Endothelial cell of umbilical vein (primary cell): ENCODE measurements at regions not wholly inside any gene's neighbourhood (a gene's known extent, or its start where the extent isn't known, plus 50 kb on each side); places are given as distances from the start of the nearest gene placed in this dataset.

Source experiments
- BruUV-seq: library from RNA; stranded (reverse); fragments of 400-500 nt; replicated peaks from 2 replicates; lab custom pipeline; 2021; lab: Mats Ljungman, UMichigan
- CTCF ChIA-PET: fragments of 300-600, 350-600 bp; sonication (Branson Sonifier 250); formaldehyde crosslinking; loops from one replicate; lab custom pipeline; 2021; ENCODE audit warnings: antibody characterized with exemption, inconsistent platforms; lab: Charles Lee
- POLR2A ChIA-PET: fragments of 300-600, 350-600 bp; sonication (Branson Sonifier 250); formaldehyde crosslinking; loops from one replicate; lab custom pipeline; 2021; ENCODE audit warnings: antibody characterized with exemption, inconsistent platforms; lab: Charles Lee
- DNase-seq: peaks from one replicate; pipeline ENCODE4 v3.0.0-alpha.2; 2011; ENCODE audit warnings: low read depth, low spot score
- FAIRE-seq: peaks from 2 replicates; lab custom pipeline; 2011; peaks lifted over from hg19 to GRCh38; lab: Jason Lieb, UNC
- H2AFZ ChIP-seq: 2 replicates; pipeline ENCODE4 v1.6.0; 2012; ENCODE audit warnings: low read depth, low read length, control low read depth, inconsistent platforms
- H3K27ac ChIP-seq: 2 replicates; pipeline ENCODE4 v1.5.1; 2011; ENCODE audit warnings: low read depth, mild to moderate bottlenecking, control low read depth, low read length, moderate library complexity; ENCODE audit not compliant: insufficient read depth
- H3K27me3 ChIP-seq, 2 experiments: 2 replicates each; pipeline versions ENCODE4 v1.6.0 to v1.6.1; 2011; ENCODE audit warnings: low read length in 2 of 2, mixed read lengths in 1 of 2; ENCODE audit not compliant: control insufficient read depth in 2 of 2, insufficient read depth in 2 of 2
- H3K36me3 ChIP-seq, 2 experiments: 2 replicates in 1 of 2; 3 replicates in 1 of 2; pipeline ENCODE4 v1.5.1; 2011; ENCODE audit warnings: low read length in 2 of 2, mild to moderate bottlenecking in 1 of 2, moderate library complexity in 1 of 2; ENCODE audit not compliant: control insufficient read depth in 2 of 2, insufficient read depth in 2 of 2; ENCODE audit errors: extremely low read depth in 1 of 2
- H3K4me1 ChIP-seq: 3 replicates; pipeline ENCODE4 v1.5.1; 2011; ENCODE audit warnings: mild to moderate bottlenecking, low read length; ENCODE audit not compliant: control insufficient read depth, insufficient read depth; ENCODE audit errors: extremely low read depth
- H3K4me2 ChIP-seq: 2 replicates; pipeline ENCODE4 v1.6.1; 2011; ENCODE audit warnings: low read length, control low read depth, mixed read lengths; ENCODE audit not compliant: insufficient read depth
- H3K4me3 ChIP-seq, 3 experiments: fragments of 200-600 bp in 1 of 3; sonication (generic), shearing (Covaris generic) in 1 of 3; replicated peaks in 1 of 3; 2 replicates each; pipeline ENCODE4 v1.5.1; 2011 to 2016; ENCODE audit warnings: control low read depth in 3 of 3, low read length in 3 of 3, mild to moderate bottlenecking in 2 of 3, inconsistent platforms in 1 of 3, low read depth in 1 of 3, moderate library complexity in 1 of 3; ENCODE audit not compliant: insufficient read depth in 1 of 3
- H3K79me2 ChIP-seq: 2 replicates; pipeline ENCODE4 v1.6.0; 2012; ENCODE audit warnings: low read length, inconsistent platforms; ENCODE audit not compliant: control insufficient read depth, insufficient read depth
- H3K9ac ChIP-seq: replicated peaks from 2 replicates; pipeline ENCODE3; 2011; ENCODE audit warnings: low read length, control low read depth; ENCODE audit not compliant: insufficient read depth; ENCODE audit errors: extremely low read depth
- H3K9me1 ChIP-seq: replicated peaks from 3 replicates; pipeline ENCODE4 v1.6.0; 2011; ENCODE audit warnings: mild to moderate bottlenecking, low read length; ENCODE audit not compliant: control insufficient read depth, insufficient read depth; ENCODE audit errors: extremely low read depth
- H3K9me3 ChIP-seq: replicated peaks from 2 replicates; pipeline ENCODE4 v1.5.1; 2012; ENCODE audit warnings: low read length, inconsistent platforms; ENCODE audit not compliant: control insufficient read depth, insufficient read depth
- H4K20me1 ChIP-seq: replicated peaks from 2 replicates; pipeline ENCODE3; 2011; ENCODE audit warnings: mild to moderate bottlenecking, low read length; ENCODE audit not compliant: control insufficient read depth, insufficient read depth; ENCODE audit errors: extremely low read depth
- EZH2 ChIP-seq: IDR thresholded peaks from 2 replicates; pipeline ENCODE4 v1.6.1; 2012; ENCODE audit warnings: borderline replicate concordance, low read depth, mild to moderate bottlenecking, moderate library complexity, low read length, inconsistent platforms; ENCODE audit not compliant: severe bottlenecking
- FOS ChIP-seq: IDR thresholded peaks from 2 replicates; pipeline ENCODE4 v1.6.1; 2011; ENCODE audit warnings: mild to moderate bottlenecking, low read length, moderate library complexity, borderline replicate concordance; ENCODE audit not compliant: insufficient read depth
- GATA2 ChIP-seq: IDR thresholded peaks from 2 replicates; pipeline ENCODE4 v1.7.0; 2011; ENCODE audit warnings: low read depth, mild to moderate bottlenecking, moderate library complexity, mixed read lengths, low read length; ENCODE audit not compliant: insufficient read length, insufficient read depth
- JUN ChIP-seq: IDR thresholded peaks from 2 replicates; pipeline ENCODE4 v1.6.1; 2011; ENCODE audit warnings: borderline replicate concordance, low read depth; ENCODE audit not compliant: insufficient read length, insufficient read depth
- MYC ChIP-seq: IDR thresholded peaks from one replicate; pipeline ENCODE4 v1.6.1; 2011; ENCODE audit warnings: mild to moderate bottlenecking, low read depth, low read length
- POLR2A ChIP-seq: IDR thresholded peaks from 2 replicates; pipeline ENCODE4 v1.6.1; 2012; ENCODE audit warnings: low read depth, mild to moderate bottlenecking, control low read depth, low read length
- POLR2AphosphoS5 ChIP-seq: IDR thresholded peaks from 2 replicates; pipeline ENCODE4 v1.6.1; 2012; ENCODE audit warnings: low read depth, mild to moderate bottlenecking, control low read depth, low read length, moderate library complexity; ENCODE audit not compliant: insufficient read depth
- dilution Hi-C: fragments of 300-500 bp; cut with MboI; formaldehyde crosslinking; loops from one replicate; pipeline ENCODE4 v1.15.0; 2019; ENCODE audit warnings: low sequenced_read_pairs; ENCODE audit not compliant: extremely low pct_ligation_motif_present
- intact Hi-C: fragments of 100-400 bp; cut with micrococcal nuclease; formaldehyde crosslinking; loops from one replicate; pipeline ENCODE4 v1.10.0; 2022
- TF ChIP-seq, protein P1 (sequence below): IDR thresholded peaks from 2 replicates; pipeline ENCODE4 v1.6.1; 2011; ENCODE audit not compliant: insufficient read depth, insufficient read length
- TF ChIP-seq, protein P2 (sequence below), 2 donors: IDR thresholded peaks; 1 replicate in 1 of 2; 2 replicates in 1 of 2; pipeline ENCODE4 v1.5.1; 2011; ENCODE audit warnings: low read length in 2 of 2, mild to moderate bottlenecking in 2 of 2, moderate library complexity in 2 of 2, control low read depth in 1 of 2, inconsistent platforms in 1 of 2, low read depth in 1 of 2; ENCODE audit not compliant: insufficient read depth in 1 of 2; ENCODE audit errors: extremely low read depth in 1 of 2

DNA sequence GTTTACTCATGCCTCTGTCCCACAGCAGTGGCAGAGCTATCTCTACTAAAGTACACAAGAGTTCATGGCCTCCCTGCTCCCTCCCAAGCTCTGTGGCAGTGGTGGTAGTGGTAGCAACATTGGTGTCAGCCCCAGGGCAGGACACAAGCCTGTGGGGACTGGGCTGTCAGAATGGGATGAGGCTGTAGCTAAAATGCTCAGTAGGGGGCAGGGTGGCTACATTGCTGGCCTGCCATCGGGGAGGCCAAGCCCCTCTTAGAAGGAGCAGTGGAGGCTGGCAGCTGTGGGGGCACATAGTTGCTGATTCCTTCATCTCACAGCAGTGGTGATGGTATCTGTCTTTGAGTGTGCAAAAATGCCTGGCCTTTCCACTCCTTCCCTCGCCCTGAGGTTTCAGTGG, 461.7 kb downstream of the PCDH18 start:
- dilution Hi-C loops (no loop called here), intact Hi-C loops (no loop called here)
- Histone ChIP-seq H3K9me3 (no peaks in the 10 kb centered on the region), H3K27me3 (no peaks in the 10 kb centered on the region), H3K36me3 (no peaks in the 10 kb centered on the region), H4K20me1 (no peaks in the 10 kb centered on the region), H2AFZ (no peak overlapping the region), H3K4me1 (no peaks in the 10 kb centered on the region), H3K79me2 (no peaks in the 10 kb centered on the region), H3K9ac (no peak overlapping the region), H3K4me3 (no peak overlapping the region), H3K27ac (no peak overlapping the region), H3K4me2 (no peak overlapping the region), H3K9me1 (no peaks in the 10 kb centered on the region)
- POLR2A ChIA-PET: no interaction called here
- FAIRE-seq: no peak
- DNase-seq: no peak
- no TSS peak for BruUV-seq
- CTCF ChIA-PET: interaction anchor here (0.9 kb wide), 1 partner anchor 11 kb away, joined by 3 read pairs; no protein-coding TSS in a partner anchor
- TF ChIP-seq FOS: no peak
- TF ChIP-seq, protein P1, sequence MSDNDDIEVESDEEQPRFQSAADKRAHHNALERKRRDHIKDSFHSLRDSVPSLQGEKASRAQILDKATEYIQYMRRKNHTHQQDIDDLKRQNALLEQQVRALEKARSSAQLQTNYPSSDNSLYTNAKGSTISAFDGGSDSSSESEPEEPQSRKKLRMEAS: no peak
- TF ChIP-seq MYC: no peak
- no peak for TF ChIP-seq JUN
- no peak for TF ChIP-seq EZH2
- TF ChIP-seq GATA2: no peak
- TF ChIP-seq POLR2AphosphoS5: no peak
- TF ChIP-seq POLR2A: no peak

DNA sequence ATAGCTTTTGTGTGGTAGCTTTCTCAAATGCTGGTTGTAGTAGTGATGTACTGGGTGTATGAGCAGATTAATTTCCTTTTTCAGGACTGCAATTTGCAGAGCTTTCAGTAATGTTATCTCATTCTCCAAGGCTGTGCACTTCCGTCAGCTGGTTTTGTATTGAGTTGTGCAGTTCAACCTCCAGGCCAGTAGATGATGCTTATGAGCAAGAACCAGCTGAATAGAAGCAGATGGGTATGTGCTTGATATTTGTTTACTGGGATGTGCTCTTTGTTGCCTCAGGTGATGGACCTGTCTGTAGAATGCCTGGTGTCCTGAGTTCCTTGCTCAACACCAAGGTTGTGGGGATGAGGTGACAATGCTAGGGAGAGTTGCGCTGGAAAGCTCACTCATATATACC, 462.8 kb downstream of the PCDH18 start:
- intact Hi-C loops: no loop called here
- no peaks in the 10 kb centered on the region for H3K4me1 ChIP-seq
- H3K9ac ChIP-seq: no peak overlapping the region
- no peak overlapping the region for H3K4me3 ChIP-seq
- POLR2A ChIA-PET: no interaction called here
- no peak overlapping the region for H3K27ac ChIP-seq
- no peak overlapping the region for H2AFZ ChIP-seq
- DNase-seq: no peak
- TF ChIP-seq FOS (no peak), JUN (no peak), GATA2 (no peak), EZH2 (no peak), MYC (no peak), POLR2AphosphoS5 (no peak), POLR2A (no peak)
- TF ChIP-seq, protein P2, sequence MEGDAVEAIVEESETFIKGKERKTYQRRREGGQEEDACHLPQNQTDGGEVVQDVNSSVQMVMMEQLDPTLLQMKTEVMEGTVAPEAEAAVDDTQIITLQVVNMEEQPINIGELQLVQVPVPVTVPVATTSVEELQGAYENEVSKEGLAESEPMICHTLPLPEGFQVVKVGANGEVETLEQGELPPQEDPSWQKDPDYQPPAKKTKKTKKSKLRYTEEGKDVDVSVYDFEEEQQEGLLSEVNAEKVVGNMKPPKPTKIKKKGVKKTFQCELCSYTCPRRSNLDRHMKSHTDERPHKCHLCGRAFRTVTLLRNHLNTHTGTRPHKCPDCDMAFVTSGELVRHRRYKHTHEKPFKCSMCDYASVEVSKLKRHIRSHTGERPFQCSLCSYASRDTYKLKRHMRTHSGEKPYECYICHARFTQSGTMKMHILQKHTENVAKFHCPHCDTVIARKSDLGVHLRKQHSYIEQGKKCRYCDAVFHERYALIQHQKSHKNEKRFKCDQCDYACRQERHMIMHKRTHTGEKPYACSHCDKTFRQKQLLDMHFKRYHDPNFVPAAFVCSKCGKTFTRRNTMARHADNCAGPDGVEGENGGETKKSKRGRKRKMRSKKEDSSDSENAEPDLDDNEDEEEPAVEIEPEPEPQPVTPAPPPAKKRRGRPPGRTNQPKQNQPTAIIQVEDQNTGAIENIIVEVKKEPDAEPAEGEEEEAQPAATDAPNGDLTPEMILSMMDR (IDR thresholded peaks at IDR 0.05; ENCODE audit: extremely low read depth in 1 of 2, insufficient read depth in 1 of 2, low read depth in 1 of 2, low read length in 2 of 2): no peak
- TF ChIP-seq, protein P1: no peak
- H3K79me2 ChIP-seq: no peaks in the 10 kb centered on the region
- H4K20me1 ChIP-seq: no peaks in the 10 kb centered on the region
- H3K27me3 ChIP-seq: no peaks in the 10 kb centered on the region
- BruUV-seq: no TSS peak
- FAIRE-seq: no peak
- H3K9me1 ChIP-seq: no peaks in the 10 kb centered on the region
- no peaks in the 10 kb centered on the region for H3K9me3 ChIP-seq
- no peak overlapping the region for H3K4me2 ChIP-seq
- H3K36me3 ChIP-seq: no peaks in the 10 kb centered on the region
- CTCF ChIA-PET: interaction anchor here (1.0 kb wide), 1 partner anchor 18 kb away, joined by 3 read pairs; no protein-coding TSS in a partner anchor
- dilution Hi-C loops: no loop called here
